ENCODE measurements at regions not wholly inside any gene's neighbourhood (a gene's known extent, or its start where the extent isn't known, plus 50 kb on each side); places are given as distances from the start of the nearest gene placed in this dataset.

GRCh38 chr1:79912813-79913212, 906.3 kb upstream of the ADGRL4 start:
- TF ChIP-seq FOXA2 (IDR thresholded peaks at IDR 0.05) (no peak), HNF4G (IDR thresholded peaks at IDR 0.05) (no peak), RAD21 (IDR thresholded peaks at IDR 0.05) (no peak), ZBTB33 (IDR thresholded peaks at IDR 0.05) (no peak), JUND (IDR thresholded peaks at IDR 0.05) (no peak), RXRA (IDR thresholded peaks at IDR 0.05) (no peak), MAX (IDR thresholded peaks at IDR 0.05) (no peak), FOXA1 (IDR thresholded peaks at IDR 0.05) (no peak), YY1 (IDR thresholded peaks at IDR 0.05) (no peak), HNF4A (conservative IDR thresholded peaks at IDR 0.05) (no peak), SP1 (IDR thresholded peaks at IDR 0.05) (no peak), EGR1 (IDR thresholded peaks at IDR 0.05; ENCODE audit: low read depth in 2 of 2) (no peak)
- TF ChIP-seq, protein P1, sequence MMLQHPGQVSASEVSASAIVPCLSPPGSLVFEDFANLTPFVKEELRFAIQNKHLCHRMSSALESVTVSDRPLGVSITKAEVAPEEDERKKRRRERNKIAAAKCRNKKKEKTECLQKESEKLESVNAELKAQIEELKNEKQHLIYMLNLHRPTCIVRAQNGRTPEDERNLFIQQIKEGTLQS (IDR thresholded peaks at IDR 0.05): no peak
- whole genome bisulfite sequencing: 50% methylated on average over 4 of the region's 4 CpGs
- H3K4me1 ChIP-seq (ENCODE audit: control insufficient read depth in 4 of 4, insufficient read depth in 4 of 4, low read length in 3 of 4): no peaks in the 10 kb centered on the region
- H3K27me3 ChIP-seq (ENCODE audit: control insufficient read depth in 4 of 4, insufficient read depth in 4 of 4, low read length in 3 of 4): peaks cover 0 to 3% (median 0%) of the 10 kb centered on the region in 4 donors
- no peaks in the 10 kb centered on the region for H3K9me3 ChIP-seq (ENCODE audit: control insufficient read depth in 4 of 4, low read length in 3 of 4)
- no peak for DNase-seq (ENCODE audit: low spot score)
- H3K9ac ChIP-seq (ENCODE audit: low read depth in 1 of 2, low read length in 2 of 2): no peak overlapping the region
- H3K36me3 ChIP-seq (ENCODE audit: control insufficient read depth in 4 of 4, insufficient read depth in 3 of 4, low read depth in 1 of 4, low read length in 3 of 4): no peaks in the 10 kb centered on the region
- H3K27ac ChIP-seq (ENCODE audit: low read depth in 1 of 2, low read length in 2 of 2): no peak overlapping the region
- no peak overlapping the region for H3K4me3 ChIP-seq (ENCODE audit: low read depth in 1 of 3, low read length in 3 of 3)

GRCh38 chr1:79903321-79903720, 896.8 kb upstream of the ADGRL4 start:
- 72% methylated on average over 3 of the region's 3 CpGs for WGBS
- no peaks in the 10 kb centered on the region for H3K9me3 ChIP-seq (ENCODE audit: control insufficient read depth in 4 of 4, low read length in 3 of 4)
- H3K4me3 ChIP-seq (ENCODE audit: low read depth in 1 of 3, low read length in 3 of 3): no peak overlapping the region
- H3K36me3 ChIP-seq (ENCODE audit: control insufficient read depth in 4 of 4, insufficient read depth in 3 of 4, low read depth in 1 of 4, low read length in 3 of 4): no peaks in the 10 kb centered on the region
- H3K9ac ChIP-seq (ENCODE audit: low read depth in 1 of 2, low read length in 2 of 2): no peak overlapping the region
- H3K27ac ChIP-seq (ENCODE audit: low read depth in 1 of 2, low read length in 2 of 2): no peak overlapping the region
- H3K27me3 ChIP-seq (ENCODE audit: control insufficient read depth in 4 of 4, insufficient read depth in 4 of 4, low read length in 3 of 4): no peaks in the 10 kb centered on the region
- H3K4me1 ChIP-seq (ENCODE audit: control insufficient read depth in 4 of 4, insufficient read depth in 4 of 4, low read length in 3 of 4): no peaks in the 10 kb centered on the region
- no peak for DNase-seq (ENCODE audit: low spot score)
- TF ChIP-seq TAF1 (conservative IDR thresholded peaks at IDR 0.05) (no peak), FOXA1 (IDR thresholded peaks at IDR 0.05) (no peak), HNF4G (IDR thresholded peaks at IDR 0.05) (no peak), EGR1 (IDR thresholded peaks at IDR 0.05; ENCODE audit: low read depth in 2 of 2) (no peak), MAX (IDR thresholded peaks at IDR 0.05) (no peak), RAD21 (IDR thresholded peaks at IDR 0.05) (no peak), CTCF (IDR thresholded peaks at IDR 0.05; ENCODE audit: low read depth, low read length, missing input control) (no peak), ZBTB33 (IDR thresholded peaks at IDR 0.05) (no peak), NR2F2 (IDR thresholded peaks at IDR 0.05) (no peak), HNF4A (conservative IDR thresholded peaks at IDR 0.05) (no peak), GABPA (IDR thresholded peaks at IDR 0.05 in 1 of 2, conservative IDR thresholded peaks at IDR 0.05 in 1 of 2) (no peak), RXRA (IDR thresholded peaks at IDR 0.05) (no peak), JUND (IDR thresholded peaks at IDR 0.05) (no peak), FOXA2 (IDR thresholded peaks at IDR 0.05) (no peak), SP1 (IDR thresholded peaks at IDR 0.05) (no peak), YY1 (IDR thresholded peaks at IDR 0.05) (no peak)
- TF ChIP-seq, protein P1 (IDR thresholded peaks at IDR 0.05): no peak
- TF ChIP-seq, protein P2, sequence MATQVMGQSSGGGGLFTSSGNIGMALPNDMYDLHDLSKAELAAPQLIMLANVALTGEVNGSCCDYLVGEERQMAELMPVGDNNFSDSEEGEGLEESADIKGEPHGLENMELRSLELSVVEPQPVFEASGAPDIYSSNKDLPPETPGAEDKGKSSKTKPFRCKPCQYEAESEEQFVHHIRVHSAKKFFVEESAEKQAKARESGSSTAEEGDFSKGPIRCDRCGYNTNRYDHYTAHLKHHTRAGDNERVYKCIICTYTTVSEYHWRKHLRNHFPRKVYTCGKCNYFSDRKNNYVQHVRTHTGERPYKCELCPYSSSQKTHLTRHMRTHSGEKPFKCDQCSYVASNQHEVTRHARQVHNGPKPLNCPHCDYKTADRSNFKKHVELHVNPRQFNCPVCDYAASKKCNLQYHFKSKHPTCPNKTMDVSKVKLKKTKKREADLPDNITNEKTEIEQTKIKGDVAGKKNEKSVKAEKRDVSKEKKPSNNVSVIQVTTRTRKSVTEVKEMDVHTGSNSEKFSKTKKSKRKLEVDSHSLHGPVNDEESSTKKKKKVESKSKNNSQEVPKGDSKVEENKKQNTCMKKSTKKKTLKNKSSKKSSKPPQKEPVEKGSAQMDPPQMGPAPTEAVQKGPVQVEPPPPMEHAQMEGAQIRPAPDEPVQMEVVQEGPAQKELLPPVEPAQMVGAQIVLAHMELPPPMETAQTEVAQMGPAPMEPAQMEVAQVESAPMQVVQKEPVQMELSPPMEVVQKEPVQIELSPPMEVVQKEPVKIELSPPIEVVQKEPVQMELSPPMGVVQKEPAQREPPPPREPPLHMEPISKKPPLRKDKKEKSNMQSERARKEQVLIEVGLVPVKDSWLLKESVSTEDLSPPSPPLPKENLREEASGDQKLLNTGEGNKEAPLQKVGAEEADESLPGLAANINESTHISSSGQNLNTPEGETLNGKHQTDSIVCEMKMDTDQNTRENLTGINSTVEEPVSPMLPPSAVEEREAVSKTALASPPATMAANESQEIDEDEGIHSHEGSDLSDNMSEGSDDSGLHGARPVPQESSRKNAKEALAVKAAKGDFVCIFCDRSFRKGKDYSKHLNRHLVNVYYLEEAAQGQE (IDR thresholded peaks at IDR 0.05): no peak

All from liver (tissue), 8 donors.